ENCODE measurements at regions not wholly inside any gene's neighbourhood (a gene's known extent, or its start where the extent isn't known, plus 50 kb on each side); places are given as distances from the start of the nearest gene placed in this dataset.
A peak's percentile ranks its signal among the peaks of the same experiment; 100 is the strongest.

DNA sequence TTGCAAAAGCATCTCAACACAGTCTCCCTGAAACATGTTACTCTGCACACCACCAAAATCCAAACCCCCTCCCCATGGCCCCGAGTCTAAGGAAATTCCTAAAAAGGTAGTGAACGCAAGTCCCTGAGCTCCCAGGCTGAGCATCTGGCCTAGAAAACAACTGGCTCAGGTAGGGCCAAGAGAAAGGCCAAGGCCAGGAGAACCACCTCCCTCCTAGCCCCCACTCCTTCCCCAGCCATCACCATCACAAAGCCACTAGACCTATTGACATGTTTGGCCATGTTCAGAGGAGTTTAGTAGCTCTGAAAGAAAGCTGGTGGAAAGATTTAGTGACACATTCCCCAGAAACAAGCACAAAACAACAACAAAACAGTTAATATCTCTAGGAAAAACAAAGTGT, 220.0 kb upstream of the PSMD7 start:
- CTCF ChIA-PET (ENCODE audit: partially characterized antibody): no interaction called here
- Histone ChIP-seq H3K23ac (ENCODE audit: insufficient read length) (no peak overlapping the region), H2BK15ac (ENCODE audit: low read length) (no peak overlapping the region), H3K27ac (ENCODE audit: low read depth, low read length) (no peak overlapping the region), H3K9ac (replicated peaks in 1 of 4; ENCODE audit: extremely low read depth in 1 of 4, low read depth in 3 of 4, low read length in 3 of 4) (no peak overlapping the region), H3K9me3 (ENCODE audit: insufficient read depth in 2 of 2, low read depth in 1 of 2, low read length in 1 of 2) (peaks cover 0 to 6% of the 10 kb centered on the region in 2 experiments; a peak in 3 of 4 replicates), H3K56ac (replicated peaks; ENCODE audit: insufficient read length, low read depth, low read length) (no peak overlapping the region), H3K4me2 (ENCODE audit: insufficient read depth in 1 of 2, low read depth in 2 of 2, low read length in 2 of 2) (no peak overlapping the region), H2AFZ (ENCODE audit: low read length) (no peak overlapping the region), H4K5ac (ENCODE audit: insufficient read length, low read depth, low read length) (no peak overlapping the region), H3K79me2 (ENCODE audit: control insufficient read depth in 1 of 2, insufficient read depth in 2 of 2, low read length in 2 of 2) (no peaks in the 10 kb centered on the region), H2BK5ac (ENCODE audit: low read depth, low read length) (no peak overlapping the region), H3K4ac (replicated peaks; ENCODE audit: insufficient read length, low read depth, low read length) (no peak overlapping the region), H2BK12ac (ENCODE audit: low read depth, low read length) (no peak overlapping the region), H4K20me1 (replicated peaks in 1 of 2; ENCODE audit: control insufficient read depth in 1 of 2, insufficient read depth in 2 of 2, low read length in 2 of 2) (no peaks in the 10 kb centered on the region), H3K36me3 (ENCODE audit: control insufficient read depth in 2 of 4, insufficient read depth in 4 of 4, low read length in 3 of 4) (no peaks in the 10 kb centered on the region; a peak in 1 of 8 replicates), H3K23me2 (ENCODE audit: low read depth, low read length) (no peaks in the 10 kb centered on the region), H3K4me3 (ENCODE audit: extremely low read depth in 1 of 4, insufficient read depth in 2 of 4, low read depth in 3 of 4, low read length in 4 of 4) (no peak overlapping the region; a peak in 1 of 8 replicates), H2AK5ac (ENCODE audit: low read depth, low read length) (no peak overlapping the region), H4K91ac (replicated peaks; ENCODE audit: insufficient read length, low read length) (no peak overlapping the region), H3K4me1 (replicated peaks in 1 of 4; ENCODE audit: control insufficient read depth in 3 of 4, insufficient read depth in 4 of 4, low read length in 3 of 4) (no peaks in the 10 kb centered on the region), H2BK120ac (replicated peaks; ENCODE audit: low read depth, low read length) (no peak overlapping the region), H2BK20ac (ENCODE audit: low read length) (no peak overlapping the region), H3K18ac (ENCODE audit: extremely low read depth, low read length) (no peak overlapping the region), H3K79me1 (ENCODE audit: low read depth, low read length) (no peaks in the 10 kb centered on the region), H3K27me3 (replicated peaks in 1 of 4; ENCODE audit: control insufficient read depth in 3 of 4, extremely low read depth in 1 of 4, insufficient read depth in 3 of 4, low read length in 3 of 4) (no peaks in the 10 kb centered on the region), H4K8ac (ENCODE audit: extremely low read depth, insufficient read depth, low read length) (no peak overlapping the region), H3K14ac (ENCODE audit: insufficient read length) (no peak overlapping the region)
- POLR2A ChIA-PET (ENCODE audit: partially characterized antibody): interaction anchor here (0.6 kb wide), 1 partner anchor 131 kb away, joined by 3 read pairs; no protein-coding TSS in a partner anchor
- peak; percentile 58 for TF ChIP-seq SRF (IDR thresholded peaks at IDR 0.05; ENCODE audit: low read depth, low read length)
- no peak for TF ChIP-seq KDM5A (IDR thresholded peaks at IDR 0.05; ENCODE audit: low read length)
- no peak for TF ChIP-seq CHD2 (IDR thresholded peaks at IDR 0.05; ENCODE audit: low read length)
- no peak for TF ChIP-seq SP2 (IDR thresholded peaks at IDR 0.05; ENCODE audit: low read length)
- DNase-seq (ENCODE audit: low read depth in 1 of 2, low spot score in 2 of 2): no peak
- no peak for FAIRE-seq
- 82% methylated on average over 2 of the region's 2 CpGs; no CpG with 5 or more reads in 1 of the 2 experiments for WGBS, 2 experiments (ENCODE audit: extremely low coverage in 1 of 2, insufficient coverage in 1 of 2, insufficient read length in 1 of 2, insufficient replicate concordance in 2 of 2, low coverage in 1 of 2, low lambda C conversion rate in 2 of 2, missing lambda C conversion rate in 1 of 2)

Data from H1 (cell line).